Transverse colon (tissue), 4 donors: ENCODE measurements at regions not wholly inside any gene's neighbourhood (a gene's known extent, or its start where the extent isn't known, plus 50 kb on each side); places are given as distances from the start of the nearest gene placed in this dataset.

Source experiments
- POLR2A ChIP-seq: fragments of 450-650 bp; IDR thresholded peaks from one replicate; pipeline ENCODE4 v1.6.1; 2016; ENCODE audit warnings: antibody characterized with exemption, mild to moderate bottlenecking, moderate library complexity
- POLR2AphosphoS5 ChIP-seq, 3 donors: sonication (generic); formaldehyde crosslinking; IDR thresholded peaks; one replicate each; pipeline ENCODE4 v1.6.1; 2016; ENCODE audit warnings: antibody characterized with exemption in 3 of 3
- TF ChIP-seq, protein P1 (sequence below), 5 experiments: fragments of 200-600 bp in 3 of 5; fragments of 450-650 bp in 2 of 5; sonication (generic) in 3 of 5; IDR thresholded peaks; 1 replicate in 2 of 5; 2 replicates in 3 of 5; pipeline ENCODE4 v1.5.1; 2016 to 2017; ENCODE audit warnings: antibody characterized with exemption in 5 of 5, inconsistent platforms in 3 of 5, mild to moderate bottlenecking in 2 of 5, moderate library complexity in 1 of 5

DNA sequence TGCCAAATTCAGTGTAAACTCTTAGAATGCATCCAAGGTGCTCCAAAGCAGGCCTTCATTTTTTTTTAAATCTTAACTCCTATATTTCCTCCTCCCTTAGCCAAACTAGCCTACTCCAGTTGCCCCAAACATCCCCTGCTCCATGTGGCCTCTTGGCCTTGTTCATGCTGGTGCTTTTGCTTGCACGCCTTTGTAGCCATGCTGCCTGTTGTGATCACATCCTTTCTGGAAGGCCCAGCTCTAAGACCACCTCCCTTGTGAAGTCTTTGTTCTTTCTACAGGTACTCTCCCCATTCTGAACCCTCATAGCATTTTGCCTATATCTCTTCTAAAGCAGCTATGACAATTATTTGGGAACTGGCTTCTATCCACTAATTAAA, 375.3 kb upstream of the NFE2L3 start:
- TF ChIP-seq, protein P1, sequence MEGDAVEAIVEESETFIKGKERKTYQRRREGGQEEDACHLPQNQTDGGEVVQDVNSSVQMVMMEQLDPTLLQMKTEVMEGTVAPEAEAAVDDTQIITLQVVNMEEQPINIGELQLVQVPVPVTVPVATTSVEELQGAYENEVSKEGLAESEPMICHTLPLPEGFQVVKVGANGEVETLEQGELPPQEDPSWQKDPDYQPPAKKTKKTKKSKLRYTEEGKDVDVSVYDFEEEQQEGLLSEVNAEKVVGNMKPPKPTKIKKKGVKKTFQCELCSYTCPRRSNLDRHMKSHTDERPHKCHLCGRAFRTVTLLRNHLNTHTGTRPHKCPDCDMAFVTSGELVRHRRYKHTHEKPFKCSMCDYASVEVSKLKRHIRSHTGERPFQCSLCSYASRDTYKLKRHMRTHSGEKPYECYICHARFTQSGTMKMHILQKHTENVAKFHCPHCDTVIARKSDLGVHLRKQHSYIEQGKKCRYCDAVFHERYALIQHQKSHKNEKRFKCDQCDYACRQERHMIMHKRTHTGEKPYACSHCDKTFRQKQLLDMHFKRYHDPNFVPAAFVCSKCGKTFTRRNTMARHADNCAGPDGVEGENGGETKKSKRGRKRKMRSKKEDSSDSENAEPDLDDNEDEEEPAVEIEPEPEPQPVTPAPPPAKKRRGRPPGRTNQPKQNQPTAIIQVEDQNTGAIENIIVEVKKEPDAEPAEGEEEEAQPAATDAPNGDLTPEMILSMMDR (IDR thresholded peaks at IDR 0.05), result no peak
- no peak for TF ChIP-seq POLR2AphosphoS5 (IDR thresholded peaks at IDR 0.05)
- TF ChIP-seq POLR2A, result no peak
